Lower lobe of right lung (tissue), 2 donors: ENCODE measurements at regions not wholly inside any gene's neighbourhood (a gene's known extent, or its start where the extent isn't known, plus 50 kb on each side); places are given as distances from the start of the nearest gene placed in this dataset.

Experiments used
- ATAC-seq, 2 donors: fragments of 200-7000 bp; cut with Tn5 transposase; one replicate each; pipeline ENCODE4 v1.9.1; 2020 to 2022; ENCODE audit warnings: mild to moderate bottlenecking in 2 of 2, moderate library complexity in 2 of 2
- DNase-seq: peaks from one replicate; pipeline ENCODE4 v3.0.0-alpha.2; 2020
- H3K27ac ChIP-seq: fragments of 200-600 bp; one replicate; pipeline ENCODE4 v1.8.0; 2022
- H3K27me3 ChIP-seq: fragments of 200-600 bp; one replicate; pipeline ENCODE4 v1.8.0; 2022; ENCODE audit warnings: low read depth
- H3K36me3 ChIP-seq: fragments of 200-600 bp; one replicate; pipeline ENCODE4 v1.8.0; 2022; ENCODE audit warnings: mild to moderate bottlenecking
- H3K4me1 ChIP-seq: fragments of 200-600 bp; one replicate; pipeline ENCODE4 v1.8.0; 2022
- H3K4me3 ChIP-seq: fragments of 200-600 bp; one replicate; pipeline ENCODE4 v1.8.0; 2022; ENCODE audit warnings: mild to moderate bottlenecking
- H3K9me3 ChIP-seq: fragments of 200-600 bp; one replicate; pipeline ENCODE4 v1.8.0; 2022
- CTCF ChIP-seq: fragments of 200-600 bp; IDR thresholded peaks from one replicate; pipeline ENCODE4 v1.8.0; 2022; ENCODE audit warnings: antibody characterized with exemption, mild to moderate bottlenecking
- intact Hi-C: fragments of 100-400 bp; cut with DNase I; formaldehyde crosslinking; loops from one replicate; pipeline ENCODE4 v1.11.0; 2022
- donor health status: DM: no; HTN: yes; CAD: no; lungs with severe emphysema.

DNA sequence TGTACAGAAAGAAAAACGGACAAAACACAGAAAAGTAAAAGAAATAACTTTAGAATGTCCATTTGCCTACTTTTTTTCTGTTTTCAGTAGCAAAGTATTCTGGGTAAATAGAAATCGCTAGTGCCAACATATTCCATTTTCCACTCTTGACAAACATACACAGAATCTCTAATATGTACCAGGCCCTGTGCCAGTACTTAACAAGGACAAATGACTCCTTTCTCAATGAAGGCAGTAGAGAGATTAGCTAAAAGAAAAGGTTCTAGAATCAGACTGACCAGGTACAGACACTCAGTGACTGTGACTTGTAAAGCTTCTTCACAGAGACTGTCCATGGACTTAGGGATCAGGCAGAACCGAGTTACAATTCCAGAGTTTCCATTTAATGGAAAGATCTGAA is 165.8 kb upstream of the STAC start:
- no peak for TF ChIP-seq CTCF
- no peak for DNase-seq
- intact Hi-C loops = no loop called here
- Histone ChIP-seq H3K4me3 (no peak overlapping the region), H3K36me3 (no peaks in the 10 kb centered on the region), H3K4me1 (no peaks in the 10 kb centered on the region), H3K27ac (no peak overlapping the region), H3K9me3 (no peaks in the 10 kb centered on the region), H3K27me3 (no peaks in the 10 kb centered on the region)
- ATAC-seq = no peak

GRCh38 chr3:36215241-36215640 is 165.1 kb upstream of the STAC start:
- no peak overlapping the region for H3K27ac ChIP-seq
- TF ChIP-seq CTCF = no peak
- no peaks in the 10 kb centered on the region for H3K27me3 ChIP-seq
- ATAC-seq (no peak), DNase-seq (no peak)
- H3K4me3 ChIP-seq = no peak overlapping the region
- no peaks in the 10 kb centered on the region for H3K9me3 ChIP-seq
- H3K4me1 ChIP-seq = no peaks in the 10 kb centered on the region
- H3K36me3 ChIP-seq = no peaks in the 10 kb centered on the region
- intact Hi-C loops = no loop called here

- no peaks in the 10 kb centered on the region for H3K27me3 ChIP-seq
- intact Hi-C loops = no loop called here
- ATAC-seq (no peak), DNase-seq (no peak)
- no peak overlapping the region for H3K4me3 ChIP-seq
- H3K9me3 ChIP-seq = no peaks in the 10 kb centered on the region
- no peak for TF ChIP-seq CTCF
- no peaks in the 10 kb centered on the region for H3K36me3 ChIP-seq
- no peak overlapping the region for H3K27ac ChIP-seq
- H3K4me1 ChIP-seq = no peaks in the 10 kb centered on the region
These were observed 160.9 kb upstream of the STAC start for GRCh38 chr3:36219398-36219797.

GRCh38 chr3:36220173-36220572 is 160.1 kb upstream of the STAC start:
- no peaks in the 10 kb centered on the region for H3K4me1 ChIP-seq
- no peak for DNase-seq
- no peaks in the 10 kb centered on the region for H3K9me3 ChIP-seq
- H3K36me3 ChIP-seq = no peaks in the 10 kb centered on the region
- no peaks in the 10 kb centered on the region for H3K27me3 ChIP-seq
- ATAC-seq = no peak
- no peak overlapping the region for H3K27ac ChIP-seq
- H3K4me3 ChIP-seq = no peak overlapping the region
- no peak for TF ChIP-seq CTCF
- intact Hi-C loops = no loop called here

- DNase-seq (no peak), ATAC-seq (no peak)
- Histone ChIP-seq H3K27ac (no peak overlapping the region), H3K36me3 (no peaks in the 10 kb centered on the region), H3K9me3 (no peaks in the 10 kb centered on the region), H3K27me3 (no peaks in the 10 kb centered on the region), H3K4me3 (no peak overlapping the region), H3K4me1 (no peaks in the 10 kb centered on the region)
- no peak for TF ChIP-seq CTCF
- intact Hi-C loops = no loop called here
These were observed 158.3 kb upstream of the STAC start for GRCh38 chr3:36221975-36222374.

DNA sequence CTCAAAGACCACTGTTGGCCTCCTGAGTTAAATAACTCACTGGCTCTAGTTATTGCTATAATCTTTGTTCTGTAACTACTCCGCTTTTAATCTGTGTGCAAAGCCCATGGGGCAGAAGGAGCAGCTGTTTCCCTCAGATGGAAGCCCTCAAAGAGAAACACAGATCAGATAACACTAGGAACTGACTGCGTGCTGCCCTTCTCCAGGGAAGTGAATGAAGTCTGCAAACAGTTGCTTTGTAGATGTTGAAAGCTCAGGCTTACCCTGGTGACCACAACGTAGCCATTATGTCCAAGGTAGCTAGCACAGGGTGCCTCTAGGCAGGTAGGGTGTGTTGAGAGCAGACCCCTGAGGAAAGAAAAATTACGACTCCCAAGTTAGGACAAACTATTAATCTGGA is 152.3 kb upstream of the STAC start:
- DNase-seq = no peak
- ATAC-seq = no peak
- Histone ChIP-seq H3K27me3 (no peaks in the 10 kb centered on the region), H3K36me3 (no peaks in the 10 kb centered on the region), H3K27ac (no peak overlapping the region), H3K4me1 (no peaks in the 10 kb centered on the region), H3K9me3 (no peaks in the 10 kb centered on the region), H3K4me3 (no peak overlapping the region)
- intact Hi-C loops = no loop called here
- TF ChIP-seq CTCF = no peak
